ENCODE measurements at regions not wholly inside any gene's neighbourhood (a gene's known extent, or its start where the extent isn't known, plus 50 kb on each side); places are given as distances from the start of the nearest gene placed in this dataset.

- no peak for TF ChIP-seq CTCF (IDR thresholded peaks at IDR 0.05)
- no peak for TF ChIP-seq POLR2A (IDR thresholded peaks at IDR 0.05)
Observed at GRCh38 chr3:87509401-87509800, 233.0 kb upstream of the POU1F1 start.
